Nucleus accumbens (tissue), 56 donors: ENCODE measurements at regions not wholly inside any gene's neighbourhood (a gene's known extent, or its start where the extent isn't known, plus 50 kb on each side); places are given as distances from the start of the nearest gene placed in this dataset.
A peak's percentile ranks its signal among the peaks of the same experiment; 100 is the strongest.
"Not testable (repeated sequence)": the region's sequence is repeated elsewhere in the genome, so short reads cannot be mapped to it uniquely, and the experiment has no call there.

Experiments used
- DNase-seq, 56 donors: peaks; one replicate each; lab custom pipeline; 2025; lab: John Stamatoyannopoulos, UW

GRCh38 chr6:167661552-167662044 lies 165.1 kb upstream of the AFDN start:
- no peak for DNase-seq

DNA sequence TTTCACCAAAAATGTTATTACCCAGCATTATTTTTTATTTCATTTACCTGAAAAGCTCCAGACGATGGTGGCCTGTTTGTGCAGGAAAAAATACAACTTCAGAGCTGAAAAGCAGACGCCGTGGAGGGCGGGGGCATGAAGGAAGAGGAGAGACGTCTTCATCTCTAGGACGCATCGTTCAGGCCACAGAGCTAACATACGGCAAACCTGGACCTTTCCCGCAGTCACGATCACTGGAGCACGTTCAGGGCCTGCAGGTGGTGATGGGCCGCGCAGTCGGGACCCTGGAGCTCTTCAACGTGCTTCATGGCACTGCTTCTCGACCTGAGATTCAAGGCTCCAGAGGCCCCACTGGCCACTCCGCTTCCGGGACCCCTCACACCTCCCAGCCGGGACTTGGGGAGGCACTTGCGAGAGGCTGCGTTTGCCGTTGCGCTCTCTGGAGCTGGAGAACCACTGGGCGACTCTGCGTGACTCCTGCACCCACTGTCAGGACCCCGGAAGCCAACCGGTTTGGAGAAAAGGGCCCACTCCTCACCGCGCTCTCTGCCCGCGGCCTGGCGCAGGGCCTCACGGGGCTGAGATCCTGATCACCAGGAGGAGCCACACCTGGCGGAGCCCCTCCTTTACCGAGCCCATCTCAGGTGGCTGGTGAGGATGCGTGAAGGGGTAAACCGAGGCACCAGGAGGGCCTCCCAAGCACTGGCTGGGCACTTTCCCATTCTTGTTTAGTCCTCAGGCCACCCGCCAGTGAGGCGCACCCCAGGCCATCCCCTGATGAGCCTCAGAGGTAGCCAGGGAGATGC lies 164.4 kb upstream of the AFDN start:
- no peak for DNase-seq

- no peak for DNase-seq
Measured at GRCh38 chr6:167662881-167663205, 163.9 kb upstream of the AFDN start.

- DNase-seq, result no peak
Measured at GRCh38 chr6:167663316-167663715, 163.4 kb upstream of the AFDN start.

DNA sequence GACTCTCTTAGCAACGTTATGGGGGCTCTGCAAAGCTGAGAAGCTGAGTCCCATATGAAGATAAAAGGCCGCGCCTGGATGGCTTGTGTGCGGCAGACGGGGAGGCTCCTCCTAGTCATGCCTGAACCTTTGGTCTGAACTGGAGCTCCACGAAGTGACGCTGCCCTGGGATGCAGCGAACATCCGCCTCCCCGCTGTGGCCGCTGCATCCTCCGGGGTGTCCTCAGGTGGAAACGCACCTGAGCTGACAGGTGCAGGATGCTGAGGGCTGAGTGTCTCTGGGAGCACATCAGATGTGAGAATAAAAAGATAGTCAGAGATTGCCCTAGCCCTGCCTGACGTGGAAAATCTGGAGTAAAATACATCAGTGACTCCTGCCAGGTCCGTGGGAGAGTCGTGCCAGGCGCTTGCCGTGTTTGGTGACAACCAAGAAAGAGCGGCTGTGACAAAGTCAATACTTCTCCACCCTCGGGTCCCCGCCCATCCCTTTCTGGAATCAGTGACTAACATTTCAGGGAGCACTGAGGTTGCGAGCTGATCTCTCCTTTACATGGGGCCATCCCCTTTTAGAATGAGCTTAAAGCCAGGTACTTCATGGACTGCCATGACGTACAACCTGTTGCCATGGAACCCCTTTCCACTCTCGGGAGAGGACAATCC lies 162.8 kb upstream of the AFDN start:
- peak in 14 of 56 donors; percentile 13 to 64 (median 34) for DNase-seq

- peak in 25 of 56 donors; percentile 14 to 63 (median 28) for DNase-seq
Measured at GRCh38 chr6:167664678-167665660, 161.7 kb upstream of the AFDN start.

DNA sequence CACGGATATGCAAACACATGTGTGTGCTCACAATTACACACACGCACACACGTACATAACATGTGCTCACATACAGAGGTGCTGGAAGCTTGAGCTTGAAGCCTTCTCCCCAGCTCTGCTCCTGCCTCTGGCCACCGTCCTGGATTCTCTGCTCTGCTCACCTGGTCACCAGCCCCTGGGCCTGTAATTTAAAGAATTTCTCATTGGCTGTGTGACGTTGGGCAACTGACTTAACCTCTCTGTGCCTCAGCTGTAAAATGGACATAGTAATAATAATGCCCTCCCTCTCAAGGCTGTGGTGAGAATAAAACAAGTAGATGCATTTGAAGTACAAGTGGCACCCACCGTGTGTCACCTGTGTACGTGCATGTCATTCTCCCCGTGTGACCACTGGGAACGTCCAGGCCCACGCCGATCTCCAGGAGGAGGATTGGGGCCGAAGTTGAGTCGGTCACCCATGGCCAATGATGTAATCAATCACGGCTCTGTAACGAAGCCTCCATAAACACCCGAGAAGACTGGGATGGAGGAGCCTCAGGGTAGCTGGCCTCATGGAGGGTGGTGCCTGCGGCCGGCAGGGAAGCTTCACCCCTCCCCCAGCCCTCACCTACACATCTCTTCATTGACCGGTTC lies 160.9 kb upstream of the AFDN start:
- no peak for DNase-seq

GRCh38 chr6:167666571-167667203 lies 160.0 kb upstream of the AFDN start:
- no peak for DNase-seq

GRCh38 chr6:167667204-167668018 lies 159.3 kb upstream of the AFDN start:
- no peak for DNase-seq

DNA sequence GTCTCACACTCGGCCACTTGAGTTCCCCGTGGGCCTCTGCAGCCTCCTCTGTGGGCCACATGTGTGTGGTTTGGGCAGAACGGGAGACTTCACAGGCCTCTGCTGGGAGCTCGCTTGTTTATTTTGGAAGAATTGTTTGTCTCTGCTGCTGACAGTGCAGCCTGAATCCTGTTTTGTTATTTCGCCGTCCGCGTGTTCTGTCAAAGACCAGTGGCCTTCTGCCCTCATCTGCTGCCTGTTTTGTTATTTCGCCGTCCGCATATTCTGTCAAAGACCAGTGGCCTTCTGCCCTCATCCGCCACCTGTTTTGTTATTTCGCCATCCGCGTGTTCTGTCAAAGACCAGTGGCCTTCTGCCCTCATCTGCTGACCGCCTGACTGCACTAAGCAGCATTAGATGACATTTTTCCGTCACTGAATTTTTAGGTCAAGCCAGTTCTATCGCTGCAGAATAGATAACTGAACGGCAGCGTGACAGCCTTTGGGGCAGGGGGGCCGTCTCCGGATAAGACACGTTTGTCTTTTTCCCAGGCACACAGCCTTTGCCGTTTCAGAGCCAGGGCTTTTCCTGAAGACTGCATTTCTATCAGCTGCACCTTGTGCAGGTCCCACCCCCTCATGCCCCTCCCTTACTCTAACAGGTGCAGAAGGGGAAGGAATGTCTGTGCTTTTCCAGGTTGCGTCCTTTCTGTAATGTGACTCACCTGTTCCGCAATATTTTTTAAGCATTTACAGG lies 158.5 kb upstream of the AFDN start:
- peak in 2 of 56 donors; percentile 19 to 24 for DNase-seq

DNA sequence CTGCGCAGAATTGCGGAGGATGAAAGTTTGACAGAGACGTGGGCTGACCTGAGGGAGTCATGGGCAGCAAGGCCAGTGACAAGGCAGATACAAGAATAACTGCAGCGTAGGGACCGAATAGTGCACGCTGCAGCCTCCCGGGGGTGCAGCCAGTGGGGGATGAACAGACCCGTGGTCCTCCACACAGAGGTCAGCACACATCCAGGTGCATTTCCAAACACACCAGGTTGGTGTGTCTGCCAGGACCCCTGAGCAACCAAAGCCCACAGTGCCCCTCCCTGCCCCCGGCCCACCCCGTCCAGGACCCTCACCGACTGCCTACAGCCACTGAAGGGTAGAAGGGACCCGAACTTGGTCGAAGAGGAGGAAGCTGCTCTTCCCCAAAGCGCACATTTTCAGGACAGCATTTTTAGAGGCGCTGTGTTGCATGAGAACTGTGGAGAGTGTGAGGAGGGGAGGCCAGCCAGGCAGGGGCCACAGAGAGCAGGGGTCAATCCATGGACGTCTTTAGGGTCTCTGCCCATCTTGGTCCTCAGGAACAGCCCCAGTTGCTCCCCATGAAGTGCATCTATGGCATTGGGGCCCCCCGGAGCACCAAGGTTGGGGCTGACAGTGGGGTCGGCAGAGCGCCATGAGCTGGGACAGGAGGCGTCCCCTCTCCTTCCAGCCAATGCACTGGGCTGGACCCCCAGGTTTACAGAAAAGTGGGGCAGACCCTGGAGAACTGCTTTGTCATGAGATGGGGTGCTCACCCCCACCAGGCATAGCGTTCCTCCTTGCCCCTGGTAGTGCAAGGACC lies 157.8 kb upstream of the AFDN start:
- no peak for DNase-seq

DNA sequence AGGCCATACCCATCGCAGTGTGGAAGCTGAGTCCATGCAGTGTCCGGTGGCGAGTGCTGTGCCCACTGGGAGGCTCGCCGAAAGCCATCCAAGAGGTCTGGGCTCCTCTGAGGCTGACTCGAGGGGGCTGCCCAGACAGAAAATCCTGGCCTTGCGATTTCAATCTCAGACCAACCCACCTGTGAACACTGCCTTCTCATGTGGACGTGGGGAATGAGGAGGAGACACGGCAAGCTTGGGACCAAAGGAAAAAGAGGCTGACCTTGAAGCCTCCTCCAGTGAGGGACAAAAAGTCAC lies 157.2 kb upstream of the AFDN start:
- DNase-seq, result no peak

DNA sequence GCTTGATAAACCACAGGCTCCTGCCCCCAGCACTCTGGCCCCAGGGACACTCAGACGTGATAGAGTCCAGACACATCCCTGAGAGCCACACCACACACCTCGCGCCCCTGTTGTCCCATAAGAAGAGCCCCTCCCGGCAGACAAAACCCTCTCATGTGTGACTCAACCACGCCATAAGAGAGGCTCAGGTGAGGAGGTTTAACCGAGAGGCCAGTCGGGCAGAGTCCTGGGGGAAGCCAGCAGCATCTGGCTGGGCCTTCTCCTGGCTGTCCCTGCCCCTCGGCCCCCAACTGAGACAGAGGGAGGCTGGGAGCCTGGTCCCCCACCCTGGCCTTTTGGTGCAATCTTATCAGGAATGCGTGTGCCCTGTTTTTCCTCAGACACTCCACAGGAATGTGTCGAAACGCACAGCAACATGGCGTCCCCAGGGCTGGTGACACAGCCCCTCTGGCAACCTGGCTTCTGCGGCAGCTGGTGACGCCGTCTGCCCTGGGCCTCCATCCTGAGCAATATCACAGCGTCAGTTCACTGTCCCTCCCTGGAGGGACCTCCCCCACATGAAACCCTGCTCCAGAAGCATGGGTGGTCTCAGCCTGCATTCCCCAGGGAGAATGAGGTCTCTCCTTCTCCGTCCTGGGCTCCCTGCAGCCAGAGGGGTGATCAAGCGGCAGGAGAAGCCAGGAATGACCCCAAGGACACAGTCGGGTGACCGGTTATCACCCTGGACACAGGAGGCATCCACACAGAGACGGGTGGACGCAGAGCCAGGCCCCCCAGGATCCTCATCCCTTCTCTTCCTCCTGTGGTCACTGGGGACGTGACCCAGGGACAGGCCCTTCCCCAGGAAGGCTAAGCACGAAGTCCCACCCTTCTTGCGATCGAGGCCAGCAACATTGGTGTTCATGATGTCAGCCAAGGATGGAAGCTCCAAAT lies 156.6 kb upstream of the AFDN start:
- no peak for DNase-seq

DNA sequence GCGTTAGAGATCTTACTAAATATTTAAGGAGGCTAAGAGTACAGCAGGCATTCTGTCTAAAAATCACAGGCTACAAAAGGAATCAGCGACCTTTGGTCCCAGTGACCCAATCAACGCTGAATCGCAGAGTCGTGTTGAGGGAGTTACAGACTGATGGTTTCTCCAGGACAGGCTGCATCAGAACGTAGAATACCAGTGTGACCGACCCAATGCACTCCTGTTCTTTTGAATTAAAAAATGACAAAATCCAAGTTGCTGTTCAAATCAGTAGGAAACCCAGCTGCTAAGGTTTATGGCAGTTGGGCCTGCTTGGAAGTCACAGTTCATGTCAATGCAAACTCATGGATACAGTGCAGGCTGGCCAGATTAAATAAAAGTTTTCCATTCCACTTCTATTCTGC lies 155.8 kb upstream of the AFDN start:
- DNase-seq, result no peak

GRCh38 chr6:167671379-167671976 lies 155.2 kb upstream of the AFDN start:
- not testable (repeated sequence) for DNase-seq
